ENCODE measurements at regions not wholly inside any gene's neighbourhood (a gene's known extent, or its start where the extent isn't known, plus 50 kb on each side); places are given as distances from the start of the nearest gene placed in this dataset.

- no peak for TF ChIP-seq CTCF (IDR thresholded peaks at IDR 0.05 in 4 of 5, conservative IDR thresholded peaks at IDR 0.05 in 1 of 5)
- no peak for TF ChIP-seq POLR2A (IDR thresholded peaks at IDR 0.05)
Observed at GRCh38 chr5:24068524-24068923, 561.1 kb downstream of the PRDM9 start.
